ENCODE measurements at regions not wholly inside any gene's neighbourhood (a gene's known extent, or its start where the extent isn't known, plus 50 kb on each side); places are given as distances from the start of the nearest gene placed in this dataset.

- Histone ChIP-seq H3K9ac (ENCODE audit: insufficient read depth, low read length) (no peak overlapping the region), H3K79me2 (ENCODE audit: control insufficient read depth, insufficient read depth, low read length) (no peaks in the 10 kb centered on the region), H3K36me3 (ENCODE audit: control insufficient read depth, insufficient read depth, low read length) (no peaks in the 10 kb centered on the region), H3K27me3 (ENCODE audit: control insufficient read depth, insufficient read depth, low read length) (no peaks in the 10 kb centered on the region), H3K27ac (ENCODE audit: insufficient read depth, low read length) (no peak overlapping the region), H3K4me3 (replicated peaks in 1 of 4; ENCODE audit: control extremely low read depth in 1 of 4, insufficient read depth in 1 of 4, low read depth in 3 of 4, low read length in 4 of 4) (no peak overlapping the region), H4K20me1 (ENCODE audit: control insufficient read depth, extremely low read depth, insufficient read depth, low read length) (no peaks in the 10 kb centered on the region), H2AFZ (ENCODE audit: low read length) (no peak overlapping the region), H3K4me1 (ENCODE audit: control insufficient read depth, extremely low read depth, insufficient read depth, low read length) (no peaks in the 10 kb centered on the region), H3K4me2 (ENCODE audit: extremely low read depth, insufficient read depth, low read length) (no peak overlapping the region), H3K9me3 (ENCODE audit: control insufficient read depth, insufficient read depth, low read depth, low read length) (no peaks in the 10 kb centered on the region)
- TF ChIP-seq CTCF (conservative IDR thresholded peaks at IDR 0.05 in 1 of 2, IDR thresholded peaks at IDR 0.05 in 1 of 2; ENCODE audit: low read depth in 1 of 2, low read length in 2 of 2) (no peak), EZH2 (IDR thresholded peaks at IDR 0.05; ENCODE audit: low read length, missing control alignments) (no peak)
- peak in 1 of 2 donors; percentile 82 for DNase-seq (ENCODE audit: low read depth in 2 of 2)
Observed at GRCh38 chr6:134802426-134803058, 147.4 kb downstream of the ALDH8A1 start.

GRCh38 chr6:134797400-134798113 lies 152.3 kb downstream of the ALDH8A1 start:
- DNase-seq (ENCODE audit: low read depth in 2 of 2): no peak
- Histone ChIP-seq H2AFZ (ENCODE audit: low read length) (no peak overlapping the region), H3K4me1 (ENCODE audit: control insufficient read depth, extremely low read depth, insufficient read depth, low read length) (no peaks in the 10 kb centered on the region), H3K79me2 (ENCODE audit: control insufficient read depth, insufficient read depth, low read length) (no peaks in the 10 kb centered on the region), H4K20me1 (ENCODE audit: control insufficient read depth, extremely low read depth, insufficient read depth, low read length) (no peaks in the 10 kb centered on the region), H3K9me3 (ENCODE audit: control insufficient read depth, insufficient read depth, low read depth, low read length) (no peaks in the 10 kb centered on the region), H3K9ac (ENCODE audit: insufficient read depth, low read length) (no peak overlapping the region), H3K27me3 (ENCODE audit: control insufficient read depth, insufficient read depth, low read length) (no peaks in the 10 kb centered on the region), H3K4me2 (ENCODE audit: extremely low read depth, insufficient read depth, low read length) (no peak overlapping the region), H3K27ac (ENCODE audit: insufficient read depth, low read length) (no peak overlapping the region), H3K36me3 (ENCODE audit: control insufficient read depth, insufficient read depth, low read length) (no peaks in the 10 kb centered on the region), H3K4me3 (replicated peaks in 1 of 4; ENCODE audit: control extremely low read depth in 1 of 4, insufficient read depth in 1 of 4, low read depth in 3 of 4, low read length in 4 of 4) (no peak overlapping the region)
- TF ChIP-seq CTCF (conservative IDR thresholded peaks at IDR 0.05 in 1 of 2, IDR thresholded peaks at IDR 0.05 in 1 of 2; ENCODE audit: low read depth in 1 of 2, low read length in 2 of 2) (no peak), EZH2 (IDR thresholded peaks at IDR 0.05; ENCODE audit: low read length, missing control alignments) (no peak)

GRCh38 chr6:134795691-134796090 lies 154.2 kb downstream of the ALDH8A1 start:
- Histone ChIP-seq H4K20me1 (ENCODE audit: control insufficient read depth, extremely low read depth, insufficient read depth, low read length) (no peaks in the 10 kb centered on the region), H3K4me3 (replicated peaks in 1 of 4; ENCODE audit: control extremely low read depth in 1 of 4, insufficient read depth in 1 of 4, low read depth in 3 of 4, low read length in 4 of 4) (no peak overlapping the region), H2AFZ (ENCODE audit: low read length) (no peak overlapping the region), H3K79me2 (ENCODE audit: control insufficient read depth, insufficient read depth, low read length) (no peaks in the 10 kb centered on the region), H3K36me3 (ENCODE audit: control insufficient read depth, insufficient read depth, low read length) (no peaks in the 10 kb centered on the region), H3K27ac (ENCODE audit: insufficient read depth, low read length) (no peak overlapping the region), H3K9me3 (ENCODE audit: control insufficient read depth, insufficient read depth, low read depth, low read length) (no peaks in the 10 kb centered on the region), H3K27me3 (ENCODE audit: control insufficient read depth, insufficient read depth, low read length) (no peaks in the 10 kb centered on the region), H3K4me1 (ENCODE audit: control insufficient read depth, extremely low read depth, insufficient read depth, low read length) (no peaks in the 10 kb centered on the region), H3K9ac (ENCODE audit: insufficient read depth, low read length) (no peak overlapping the region), H3K4me2 (ENCODE audit: extremely low read depth, insufficient read depth, low read length) (no peak overlapping the region)
- peak in 1 of 2 donors; percentile 57 for DNase-seq (ENCODE audit: low read depth in 2 of 2)
- TF ChIP-seq EZH2 (IDR thresholded peaks at IDR 0.05; ENCODE audit: low read length, missing control alignments): no peak
- no peak for TF ChIP-seq CTCF (conservative IDR thresholded peaks at IDR 0.05 in 1 of 2, IDR thresholded peaks at IDR 0.05 in 1 of 2; ENCODE audit: low read depth in 1 of 2, low read length in 2 of 2)
